ENCODE measurements at regions not wholly inside any gene's neighbourhood (a gene's known extent, or its start where the extent isn't known, plus 50 kb on each side); places are given as distances from the start of the nearest gene placed in this dataset.
A peak's percentile ranks its signal among the peaks of the same experiment; 100 is the strongest.

DNA sequence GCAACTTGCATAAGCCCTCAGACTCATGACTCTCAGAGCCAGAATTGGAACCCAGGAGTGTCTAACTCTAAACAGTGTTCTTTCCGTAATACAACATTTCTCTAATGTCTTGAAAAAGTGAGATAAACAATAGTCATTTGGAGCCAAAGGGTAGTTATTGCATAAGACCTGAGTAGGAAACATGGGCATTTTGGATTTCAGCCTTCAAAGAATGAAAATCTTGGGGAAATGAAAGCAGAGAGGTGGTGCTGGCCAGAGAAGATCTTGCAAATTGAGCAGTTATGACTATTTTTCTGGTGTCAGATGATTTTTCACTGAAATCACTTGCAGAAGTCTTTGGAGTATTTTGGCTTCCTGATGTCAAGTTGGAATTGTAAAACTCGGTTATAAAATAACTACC is 379.4 kb downstream of the DIPK2A start:
- DNase-seq (ENCODE audit: low read depth in 1 of 2, low spot score in 1 of 2): no peak
- in situ Hi-C loops (cut with HindIII; ENCODE audit: low pct_unique_long_range_greater_than_20kb, low sequenced_read_pairs): no loop called here
- no peak for TF ChIP-seq JUND (IDR thresholded peaks at IDR 0.05; ENCODE audit: low read depth)

DNA sequence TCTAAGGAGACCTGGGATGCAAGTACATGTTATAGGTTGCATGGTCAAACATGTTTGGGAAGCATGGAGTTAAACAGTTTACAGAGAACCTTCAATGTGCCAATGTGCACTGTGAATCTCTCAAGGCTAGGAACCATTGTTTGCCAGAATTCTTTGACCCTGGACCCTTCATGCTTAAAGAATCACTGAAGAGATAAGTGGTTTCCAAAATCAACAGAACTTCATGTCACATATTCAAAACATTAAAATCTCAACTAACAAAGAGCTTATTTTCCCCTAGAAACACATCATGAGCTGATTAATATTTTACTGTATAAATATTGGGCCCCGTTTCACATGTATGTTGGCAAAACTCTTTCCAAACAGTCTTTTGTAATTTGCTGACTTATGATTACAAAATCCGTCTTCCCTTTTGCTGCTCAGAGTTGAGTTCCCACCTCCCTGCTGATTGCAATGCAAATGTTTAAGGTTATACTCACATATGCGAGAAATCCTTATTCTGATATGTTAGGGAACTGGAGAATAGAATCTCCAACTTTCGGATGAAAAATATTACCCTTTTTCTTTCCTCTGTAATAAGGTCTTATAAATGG is 380.2 kb downstream of the DIPK2A start:
- in situ Hi-C loops (cut with HindIII; ENCODE audit: low pct_unique_long_range_greater_than_20kb, low sequenced_read_pairs): no loop called here
- TF ChIP-seq JUND (IDR thresholded peaks at IDR 0.05; ENCODE audit: low read depth): no peak
- DNase-seq (ENCODE audit: low read depth in 1 of 2, low spot score in 1 of 2): no peak

DNA sequence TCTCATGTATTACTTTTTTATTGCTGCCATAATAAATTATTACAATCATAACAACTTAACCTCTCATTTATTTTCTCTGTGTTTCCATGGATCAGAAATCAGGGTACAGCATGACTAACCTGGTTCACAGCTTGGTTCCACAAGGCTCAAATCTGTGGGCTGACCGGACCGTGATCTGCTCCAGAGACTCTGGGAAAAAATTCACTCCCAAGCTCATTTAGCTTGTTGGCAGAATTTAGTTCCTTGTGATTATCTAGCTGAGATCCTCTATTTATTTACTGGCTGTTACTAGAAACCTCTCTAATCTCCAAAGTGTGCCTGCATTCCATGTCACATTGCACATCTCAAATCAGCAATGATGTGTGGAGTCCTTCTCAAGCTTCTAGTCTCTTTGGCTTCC is 386.6 kb downstream of the DIPK2A start:
- no peak for TF ChIP-seq JUND (IDR thresholded peaks at IDR 0.05; ENCODE audit: low read depth)
- DNase-seq (ENCODE audit: low read depth in 1 of 2, low spot score in 1 of 2): no peak
- in situ Hi-C loops (cut with HindIII; ENCODE audit: low pct_unique_long_range_greater_than_20kb, low sequenced_read_pairs): no loop called here

DNA sequence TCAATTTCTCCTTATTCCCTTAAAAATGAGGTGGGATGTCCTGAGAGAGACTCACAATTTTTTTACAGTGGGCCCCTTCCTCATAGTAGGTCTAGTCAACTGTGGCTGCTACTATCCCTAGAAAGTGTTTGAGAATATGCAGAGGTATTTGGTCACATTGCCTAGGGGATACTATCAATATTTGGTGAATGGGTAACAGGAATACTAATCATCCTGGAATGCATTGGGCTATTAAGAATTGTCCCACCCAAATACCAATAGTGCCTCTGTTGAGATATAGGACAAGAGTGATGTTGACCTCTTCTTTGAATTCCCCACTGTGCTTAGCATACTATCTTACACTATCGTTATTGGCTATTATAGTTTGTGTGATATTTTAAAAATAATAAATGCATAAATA is 389.4 kb downstream of the DIPK2A start:
- DNase-seq (ENCODE audit: low read depth in 1 of 2, low spot score in 1 of 2): no peak
- in situ Hi-C loops (cut with HindIII; ENCODE audit: low pct_unique_long_range_greater_than_20kb, low sequenced_read_pairs): no loop called here
- no peak for TF ChIP-seq JUND (IDR thresholded peaks at IDR 0.05; ENCODE audit: low read depth)

DNA sequence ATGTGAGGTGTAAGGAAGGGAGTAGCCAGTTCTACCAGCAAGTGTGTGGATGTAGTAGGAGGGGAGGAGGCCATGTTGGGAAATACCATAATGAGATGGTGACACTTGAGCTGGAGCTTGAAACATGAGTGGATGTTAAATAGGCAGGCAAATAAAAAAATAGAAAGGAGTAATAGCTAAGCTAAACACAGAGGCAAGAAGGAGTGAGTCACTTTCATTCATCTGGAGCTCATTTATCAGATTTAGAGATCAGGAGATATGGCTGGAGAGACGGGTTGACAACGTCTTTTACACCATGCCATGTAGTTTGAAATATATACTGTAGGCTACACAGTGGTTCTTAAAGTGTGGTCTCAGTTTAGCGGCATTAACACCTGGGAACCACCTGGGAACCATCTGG is 390.5 kb downstream of the DIPK2A start:
- DNase-seq (ENCODE audit: low read depth in 1 of 2, low spot score in 1 of 2): no peak
- in situ Hi-C loops (cut with HindIII; ENCODE audit: low pct_unique_long_range_greater_than_20kb, low sequenced_read_pairs): no loop called here
- no peak for TF ChIP-seq JUND (IDR thresholded peaks at IDR 0.05; ENCODE audit: low read depth)

DNA sequence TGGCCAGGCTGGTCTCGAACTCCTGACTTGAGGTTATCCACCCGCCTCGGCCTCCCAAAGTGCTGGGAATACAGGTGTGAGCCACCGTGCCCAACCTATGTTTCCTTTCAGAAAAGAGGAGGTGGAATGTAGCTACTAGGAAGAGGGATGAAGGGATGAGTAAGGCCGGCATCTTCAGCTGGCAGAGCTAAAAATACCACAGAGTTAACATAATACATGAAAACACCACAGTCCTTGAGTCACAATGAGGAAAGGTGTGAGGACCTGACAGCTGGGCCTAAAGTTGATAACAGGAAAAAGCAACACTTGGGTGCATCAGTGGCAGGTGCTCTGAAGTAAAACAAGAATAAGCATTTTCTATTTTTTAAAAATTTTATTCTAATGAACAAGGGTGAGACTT is 392.2 kb downstream of the DIPK2A start:
- TF ChIP-seq JUND (IDR thresholded peaks at IDR 0.05; ENCODE audit: low read depth): no peak
- DNase-seq (ENCODE audit: low read depth in 1 of 2, low spot score in 1 of 2): no peak
- in situ Hi-C loops (cut with HindIII; ENCODE audit: low pct_unique_long_range_greater_than_20kb, low sequenced_read_pairs): no loop called here

DNA sequence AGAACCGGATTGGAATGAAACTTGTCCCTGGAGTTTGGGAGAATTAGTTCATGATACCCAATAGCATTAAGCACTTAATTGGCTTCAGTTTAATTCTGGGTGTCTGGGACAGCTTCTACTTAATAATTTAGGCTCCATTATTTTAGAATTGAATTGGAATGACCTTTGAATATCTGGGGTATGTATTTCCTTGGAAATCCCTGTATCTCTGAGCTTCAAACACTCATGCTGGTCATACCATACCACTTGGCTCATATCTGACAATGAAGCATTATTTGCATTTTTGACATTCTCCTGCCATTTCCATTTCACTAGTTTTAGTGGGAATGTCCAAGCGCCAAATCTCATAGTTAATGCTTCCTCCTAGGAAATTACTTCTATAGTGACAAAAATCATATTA is 393.1 kb downstream of the DIPK2A start:
- TF ChIP-seq JUND (IDR thresholded peaks at IDR 0.05; ENCODE audit: low read depth): no peak
- in situ Hi-C loops (cut with HindIII; ENCODE audit: low pct_unique_long_range_greater_than_20kb, low sequenced_read_pairs): no loop called here
- no peak for DNase-seq (ENCODE audit: low read depth in 1 of 2, low spot score in 1 of 2)

DNA sequence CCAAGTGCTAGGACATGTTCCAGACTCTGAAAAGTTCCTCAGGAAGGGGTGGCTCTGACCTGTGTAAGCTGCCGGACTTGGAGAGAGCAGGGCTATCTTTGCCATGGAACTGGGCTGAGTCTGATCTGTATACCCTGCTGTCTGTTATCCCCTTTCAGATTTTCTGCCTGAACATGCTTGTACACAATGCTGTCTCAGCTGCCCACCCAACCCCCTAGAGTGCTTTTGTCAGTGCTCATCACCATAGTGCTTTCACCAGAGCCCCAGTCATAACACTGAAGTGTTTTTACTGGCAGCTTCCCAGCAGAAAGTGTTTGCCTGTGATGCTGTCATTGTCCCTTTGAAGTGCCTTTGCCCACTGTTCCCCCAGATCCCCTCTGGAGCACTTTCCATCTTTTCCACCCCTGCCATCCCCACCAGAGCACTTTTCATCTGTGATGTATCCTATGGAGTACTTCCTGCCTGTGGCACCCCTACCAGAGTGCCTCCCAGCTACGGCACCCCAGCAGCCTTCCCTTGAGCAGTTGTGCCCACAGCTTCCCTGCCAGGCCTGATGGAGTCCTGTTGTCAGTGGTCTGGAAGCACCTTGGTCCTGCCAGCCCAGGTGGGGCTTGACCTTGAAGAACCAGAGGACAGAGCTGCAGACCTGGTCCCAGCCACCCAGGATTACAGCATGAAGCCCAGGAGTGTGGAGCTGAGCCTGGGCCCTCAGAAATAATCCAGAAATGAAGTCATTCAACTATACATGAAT is 397.7 kb downstream of the DIPK2A start:
- TF ChIP-seq JUND (IDR thresholded peaks at IDR 0.05; ENCODE audit: low read depth): no peak
- DNase-seq (ENCODE audit: low read depth in 1 of 2, low spot score in 1 of 2): no peak
- in situ Hi-C loops (cut with HindIII; ENCODE audit: low pct_unique_long_range_greater_than_20kb, low sequenced_read_pairs): no loop called here

DNA sequence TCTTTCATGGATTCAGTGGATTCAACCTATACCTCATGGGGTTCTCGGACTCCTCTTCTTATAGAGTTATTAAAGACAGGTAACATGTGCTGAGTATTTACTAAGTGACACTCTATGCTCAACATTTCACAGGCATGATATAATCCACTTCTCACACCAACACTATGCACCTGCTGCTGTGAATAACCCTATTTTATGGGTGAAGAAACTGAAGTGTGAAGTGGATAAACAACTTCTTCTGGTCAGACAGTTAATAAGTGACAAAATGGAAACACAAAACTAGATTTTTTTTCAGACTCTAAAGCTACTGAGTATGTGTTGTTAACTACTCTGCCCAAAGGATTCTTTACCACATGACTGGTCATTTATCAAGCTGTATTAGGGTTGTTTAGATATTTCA is 403.5 kb downstream of the DIPK2A start:
- in situ Hi-C loops (cut with HindIII; ENCODE audit: low pct_unique_long_range_greater_than_20kb, low sequenced_read_pairs): no loop called here

DNA sequence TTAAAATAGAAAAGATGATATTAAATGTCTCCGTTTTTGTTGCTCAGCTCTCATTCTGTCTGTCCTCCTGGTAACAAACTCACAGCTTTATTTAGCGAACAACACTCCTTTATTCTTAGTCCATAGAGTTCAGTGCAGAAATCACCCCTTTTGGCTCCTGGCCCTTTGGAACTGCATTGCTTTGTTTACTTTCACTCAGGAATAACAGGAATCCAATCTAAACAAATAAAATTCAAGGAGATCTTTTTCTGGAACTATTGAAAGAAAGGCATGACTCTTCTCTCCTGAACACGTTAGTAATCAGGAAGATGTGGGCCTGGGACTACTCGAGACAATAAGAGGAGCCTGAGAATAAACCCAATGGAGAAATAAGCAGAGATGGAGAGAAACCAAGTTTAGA is 409.2 kb downstream of the DIPK2A start:
- in situ Hi-C loops (cut with HindIII; ENCODE audit: low pct_unique_long_range_greater_than_20kb, low sequenced_read_pairs): no loop called here
- no peak for TF ChIP-seq JUND (IDR thresholded peaks at IDR 0.05; ENCODE audit: low read depth)
- peak; percentile 10 to 73 for DNase-seq (ENCODE audit: low read depth in 1 of 2, low spot score in 1 of 2)

More for the DNA sequence above, 403.5 kb downstream of the DIPK2A start:
- no peak for TF ChIP-seq JUND (IDR thresholded peaks at IDR 0.05; ENCODE audit: low read depth)
- DNase-seq (ENCODE audit: low read depth in 1 of 2, low spot score in 1 of 2): no peak

DNA sequence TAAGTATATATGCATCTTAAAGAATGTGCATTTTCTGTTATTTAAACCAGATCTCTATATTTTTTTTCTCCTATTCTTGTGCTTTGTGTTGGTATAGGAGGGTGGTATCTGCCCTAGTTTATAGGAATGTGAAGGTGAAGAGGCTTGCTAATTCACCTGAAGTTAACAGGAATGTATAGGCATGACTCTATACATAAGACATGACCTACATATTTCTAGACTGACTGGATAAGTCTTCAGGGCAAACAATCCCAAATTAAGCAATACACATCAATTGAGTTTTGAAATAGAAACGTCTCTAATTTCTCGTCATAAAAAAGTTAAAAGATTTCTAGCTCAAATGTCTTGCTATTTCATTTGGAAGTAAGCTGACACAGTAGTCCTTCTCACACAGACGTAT is 410.0 kb downstream of the DIPK2A start:
- no peak for TF ChIP-seq JUND (IDR thresholded peaks at IDR 0.05; ENCODE audit: low read depth)
- DNase-seq (ENCODE audit: low read depth in 1 of 2, low spot score in 1 of 2): peak in 1 of 2 experiments; percentile 25
- in situ Hi-C loops (cut with HindIII; ENCODE audit: low pct_unique_long_range_greater_than_20kb, low sequenced_read_pairs): no loop called here

DNA sequence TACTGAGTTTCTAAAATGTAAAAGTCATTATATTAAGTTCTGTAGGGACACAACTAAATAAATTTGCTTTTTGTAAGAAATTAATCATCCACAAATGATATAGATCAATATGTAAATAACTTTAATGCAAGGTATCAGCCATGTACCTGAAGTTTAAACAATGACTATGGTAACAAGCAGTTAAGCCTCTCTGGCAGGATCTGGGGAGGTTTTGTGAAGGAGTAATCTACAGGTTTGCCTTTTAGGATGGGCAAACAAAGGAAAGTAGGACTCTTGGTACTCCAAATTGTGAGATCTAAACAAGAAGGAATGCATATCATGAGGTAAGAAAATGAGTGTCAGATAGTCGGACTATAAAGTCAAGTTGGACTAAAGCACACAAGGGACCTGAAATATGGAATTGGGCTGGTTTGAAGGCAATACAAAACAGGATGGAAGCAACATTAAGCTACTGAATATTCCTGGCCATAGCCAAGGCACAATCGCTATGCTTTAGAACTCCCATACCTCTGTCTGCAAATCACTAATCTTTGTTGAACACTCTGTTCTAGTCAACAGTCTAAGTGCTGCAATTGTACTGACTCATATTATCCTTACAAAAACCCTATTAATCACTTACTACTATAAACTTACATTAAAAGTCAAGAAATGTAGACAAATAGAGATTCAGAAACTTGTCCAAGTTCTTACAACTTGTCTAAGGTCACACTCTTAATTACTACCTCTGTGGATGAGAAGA is 412.8 kb downstream of the DIPK2A start:
- in situ Hi-C loops (cut with HindIII; ENCODE audit: low pct_unique_long_range_greater_than_20kb, low sequenced_read_pairs): no loop called here
- TF ChIP-seq JUND (IDR thresholded peaks at IDR 0.05; ENCODE audit: low read depth): peak; percentile 23; the same call in 1 of the 2 replicates
- DNase-seq (ENCODE audit: low read depth in 1 of 2, low spot score in 1 of 2): peak; percentile 13 to 85

DNA sequence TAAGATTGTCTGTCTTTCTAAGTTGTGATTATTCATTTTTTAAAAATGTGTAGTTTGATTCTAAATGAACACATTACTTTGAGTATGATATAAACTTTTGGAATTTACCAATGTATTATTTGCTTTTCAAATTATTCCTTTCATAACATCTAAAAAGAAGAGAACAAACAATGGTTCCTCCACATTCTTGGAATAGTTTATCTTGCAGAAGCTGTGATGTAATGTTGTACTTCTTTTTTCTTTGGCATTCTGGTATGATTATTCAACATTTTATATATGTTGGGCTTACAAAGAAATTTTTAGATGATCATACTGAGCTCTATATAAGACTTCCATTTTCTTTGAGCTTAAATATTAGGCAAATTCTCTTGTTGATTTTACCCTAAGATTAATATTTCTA is 419.2 kb downstream of the DIPK2A start:
- in situ Hi-C loops (cut with HindIII; ENCODE audit: low pct_unique_long_range_greater_than_20kb, low sequenced_read_pairs): no loop called here
- TF ChIP-seq JUND (IDR thresholded peaks at IDR 0.05; ENCODE audit: low read depth): no peak
- no peak for DNase-seq (ENCODE audit: low read depth in 1 of 2, low spot score in 1 of 2)
